GM23338 (cell line): ENCODE measurements at regions not wholly inside any gene's neighbourhood (a gene's known extent, or its start where the extent isn't known, plus 50 kb on each side); places are given as distances from the start of the nearest gene placed in this dataset.

Source experiments
- ATAC-seq: fragments of 200-7000 bp; cut with Tn5 transposase; 3 replicates; pipeline ENCODE4 v1.9.1; 2020
- DNase-seq: peaks from one replicate; pipeline ENCODE4 v3.0.0-alpha.2; 2015; ENCODE audit warnings: low spot score
- H2AFZ ChIP-seq: fragments of 200-600 bp; sonication (generic); 2 replicates; pipeline ENCODE4 v1.8.0; 2016; ENCODE audit warnings: antibody characterized with exemption, mild to moderate bottlenecking, moderate library complexity
- H3F3A ChIP-seq: fragments of 200-600 bp; sonication (generic); replicated peaks from 2 replicates; pipeline ENCODE4 v1.8.0; 2017; ENCODE audit warnings: antibody characterized with exemption, mixed run types, low read depth
- H3K27ac ChIP-seq: fragments of 200-600 bp; sonication (generic); 2 replicates; pipeline ENCODE4 v1.6.1; 2016; ENCODE audit warnings: low read depth
- H3K27me3 ChIP-seq: fragments of 200-600 bp; sonication (generic); 2 replicates; pipeline ENCODE4 v1.8.0; 2016; ENCODE audit warnings: mild to moderate bottlenecking, mixed run types, moderate library complexity; ENCODE audit not compliant: insufficient read depth
- H3K36me3 ChIP-seq: fragments of 200-600 bp; sonication (generic); 2 replicates; pipeline ENCODE4 v1.8.0; 2016; ENCODE audit warnings: mild to moderate bottlenecking; ENCODE audit not compliant: insufficient read depth
- H3K4me1 ChIP-seq: fragments of 200-600 bp; sonication (generic); 2 replicates; pipeline ENCODE4 v1.8.0; 2016; ENCODE audit warnings: mild to moderate bottlenecking, moderate library complexity; ENCODE audit not compliant: insufficient read depth
- H3K4me2 ChIP-seq: fragments of 200-600 bp; sonication (generic); 2 replicates; pipeline ENCODE4 v1.7.1; 2017; ENCODE audit warnings: mixed run types
- H3K4me3 ChIP-seq: fragments of 200-600 bp; sonication (generic); 2 replicates; pipeline ENCODE4 v1.6.1; 2016; ENCODE audit warnings: mixed run types
- H3K79me2 ChIP-seq: fragments of 200-600 bp; sonication (generic); replicated peaks from 2 replicates; pipeline ENCODE4 v1.8.0; 2017; ENCODE audit warnings: mild to moderate bottlenecking; ENCODE audit not compliant: insufficient read depth
- H3K9me2 ChIP-seq: fragments of 200-600 bp; sonication (generic); 2 replicates; pipeline ENCODE4 v1.8.0; 2017; ENCODE audit not compliant: insufficient read depth
- H4K20me1 ChIP-seq: fragments of 200-600 bp; sonication (generic); replicated peaks from 2 replicates; pipeline ENCODE4 v1.8.0; 2017; ENCODE audit warnings: mild to moderate bottlenecking; ENCODE audit not compliant: insufficient read depth
- H3K27ac Mint-ChIP-seq: 2 replicates; pipeline ENCODE4 v1.8.0; 2020; ENCODE audit warnings: inconsistent platforms, mild to moderate bottlenecking, moderate library complexity, mixed read lengths
- H3K27me3 Mint-ChIP-seq: 3 replicates; pipeline ENCODE4 v1.8.0; 2022; ENCODE audit warnings: low read depth, mild to moderate bottlenecking, moderate library complexity, mixed read lengths, inconsistent platforms; ENCODE audit not compliant: insufficient read depth, poor library complexity
- H3K36me3 Mint-ChIP-seq: 3 replicates; pipeline ENCODE4 v1.8.0; 2021; ENCODE audit warnings: low read depth, mild to moderate bottlenecking, inconsistent platforms, moderate library complexity, mixed read lengths
- H3K4me1 Mint-ChIP-seq: 3 replicates; pipeline ENCODE4 v1.8.0; 2020; ENCODE audit warnings: mild to moderate bottlenecking, inconsistent platforms, mixed read lengths
- H3K4me3 Mint-ChIP-seq: 3 replicates; pipeline ENCODE4 v1.8.0; 2021; ENCODE audit warnings: moderate library complexity, mild to moderate bottlenecking, inconsistent platforms, mixed read lengths
- H3K9me3 Mint-ChIP-seq: 3 replicates; pipeline ENCODE4 v1.8.0; 2020; ENCODE audit warnings: moderate library complexity, mild to moderate bottlenecking, inconsistent platforms, mixed read lengths
- CREB1 ChIP-seq: fragments of 250-450 bp; sonication (Bioruptor Pico); IDR thresholded peaks from 2 replicates; pipeline ENCODE4 v1.5.0; 2020; ENCODE audit warnings: low read depth, mild to moderate bottlenecking, moderate library complexity
- EZH2phosphoT487 ChIP-seq: fragments of 200-600 bp; sonication (generic); IDR thresholded peaks from one replicate; pipeline ENCODE4 v1.8.1; 2018; ENCODE audit warnings: antibody characterized with exemption; ENCODE audit not compliant: unreplicated experiment
- NANOG ChIP-seq: IDR thresholded peaks from 2 replicates; pipeline ENCODE4 v1.6.1; 2016; ENCODE audit warnings: antibody characterized with exemption, borderline replicate concordance
- STAT1 ChIP-seq: IDR thresholded peaks from one replicate; pipeline ENCODE4 v1.6.1; 2016; ENCODE audit warnings: antibody characterized with exemption; ENCODE audit not compliant: unreplicated experiment
- ZNF114 ChIP-seq: fragments of 250-450 bp; sonication (Bioruptor Pico); IDR thresholded peaks from 2 replicates; pipeline ENCODE4 v1.5.0; 2020; ENCODE audit warnings: mild to moderate bottlenecking, moderate library complexity
- TF ChIP-seq, protein P1 (sequence below), 2 experiments: fragments of 200-600 bp in 1 of 2; sonication (generic) in 1 of 2; conservative IDR thresholded peaks; 2 replicates each; pipeline versions ENCODE4 v1.5.1 to v1.6.1; 2016 to 2017; ENCODE audit warnings: antibody characterized with exemption in 2 of 2, low read depth in 2 of 2, mild to moderate bottlenecking in 2 of 2, moderate library complexity in 1 of 2
- TF ChIP-seq, protein P2 (sequence below): IDR thresholded peaks from one replicate; pipeline ENCODE4 v1.6.1; 2018; ENCODE audit warnings: antibody characterized with exemption; ENCODE audit not compliant: unreplicated experiment

DNA sequence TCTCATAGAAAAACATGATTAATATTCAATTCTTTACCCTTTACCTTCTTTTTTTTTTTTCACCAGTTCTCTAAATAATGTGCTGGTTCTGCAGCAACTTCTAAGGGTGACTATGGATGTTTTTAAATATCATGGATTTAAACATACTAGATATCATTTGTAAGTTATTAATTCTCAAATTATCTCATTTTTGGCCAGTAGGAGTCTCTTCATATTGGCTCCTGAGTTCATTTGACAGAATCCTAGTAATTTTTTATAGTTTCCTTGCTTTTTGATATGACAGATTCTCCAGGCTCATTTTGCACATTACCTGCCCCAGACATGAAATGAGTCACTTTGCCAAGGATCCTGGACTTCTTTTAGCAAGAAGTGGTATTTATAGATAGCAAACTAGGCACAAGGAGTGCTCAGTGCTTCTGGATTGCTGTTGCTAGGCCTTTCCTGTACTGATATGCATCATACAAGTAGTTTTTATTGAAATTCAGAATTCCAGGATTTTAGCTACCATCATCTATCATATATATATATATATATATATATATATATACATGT, 201.3 kb upstream of the IL12B start:
- Mint-ChIP-seq H3K4me1 (no peaks in the 10 kb centered on the region), H3K27me3 (no peaks in the 10 kb centered on the region), H3K4me3 (no peak overlapping the region), H3K27ac (no peak overlapping the region), H3K9me3 (peaks cover 6% of the 10 kb centered on the region; the same call in 2 of the 3 replicates), H3K36me3 (no peaks in the 10 kb centered on the region)
- Histone ChIP-seq H3K27ac (no peak overlapping the region), H3F3A (no peaks in the 10 kb centered on the region), H2AFZ (no peak overlapping the region), H3K79me2 (no peaks in the 10 kb centered on the region), H3K4me2 (no peak overlapping the region), H3K4me3 (no peak overlapping the region), H3K36me3 (no peaks in the 10 kb centered on the region), H4K20me1 (no peaks in the 10 kb centered on the region), H3K4me1 (no peaks in the 10 kb centered on the region), H3K27me3 (no peaks in the 10 kb centered on the region), H3K9me2 (peaks cover 10% of the 10 kb centered on the region)
- TF ChIP-seq EZH2phosphoT487: no peak
- TF ChIP-seq, protein P1, sequence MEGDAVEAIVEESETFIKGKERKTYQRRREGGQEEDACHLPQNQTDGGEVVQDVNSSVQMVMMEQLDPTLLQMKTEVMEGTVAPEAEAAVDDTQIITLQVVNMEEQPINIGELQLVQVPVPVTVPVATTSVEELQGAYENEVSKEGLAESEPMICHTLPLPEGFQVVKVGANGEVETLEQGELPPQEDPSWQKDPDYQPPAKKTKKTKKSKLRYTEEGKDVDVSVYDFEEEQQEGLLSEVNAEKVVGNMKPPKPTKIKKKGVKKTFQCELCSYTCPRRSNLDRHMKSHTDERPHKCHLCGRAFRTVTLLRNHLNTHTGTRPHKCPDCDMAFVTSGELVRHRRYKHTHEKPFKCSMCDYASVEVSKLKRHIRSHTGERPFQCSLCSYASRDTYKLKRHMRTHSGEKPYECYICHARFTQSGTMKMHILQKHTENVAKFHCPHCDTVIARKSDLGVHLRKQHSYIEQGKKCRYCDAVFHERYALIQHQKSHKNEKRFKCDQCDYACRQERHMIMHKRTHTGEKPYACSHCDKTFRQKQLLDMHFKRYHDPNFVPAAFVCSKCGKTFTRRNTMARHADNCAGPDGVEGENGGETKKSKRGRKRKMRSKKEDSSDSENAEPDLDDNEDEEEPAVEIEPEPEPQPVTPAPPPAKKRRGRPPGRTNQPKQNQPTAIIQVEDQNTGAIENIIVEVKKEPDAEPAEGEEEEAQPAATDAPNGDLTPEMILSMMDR (conservative IDR thresholded peaks at IDR 0.05; ENCODE audit: low read depth in 2 of 2): 0 out of 4 replicates have a peak, but pooled peaks of 1 of the 2 experiments have one; percentile 12
- ATAC-seq (no peak), DNase-seq (no peak)

DNA sequence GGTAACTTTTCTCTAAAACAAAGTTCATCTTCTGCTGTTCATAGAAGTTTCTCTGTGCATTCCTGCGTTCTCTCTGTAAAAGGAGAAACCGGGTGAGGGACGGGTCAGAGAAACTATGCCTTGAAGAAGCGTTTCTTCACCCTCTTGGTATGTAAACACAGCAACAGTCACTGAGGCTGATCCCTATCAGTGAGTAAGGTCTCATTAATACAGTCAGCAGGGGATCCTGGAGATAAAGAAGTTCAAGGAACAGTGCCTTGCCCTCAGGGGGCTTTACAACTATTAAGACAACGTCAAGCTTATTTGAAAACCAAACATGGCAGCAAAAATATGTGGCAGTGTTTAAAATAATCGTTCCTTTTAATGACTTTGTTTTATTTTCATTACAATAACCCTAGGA, 202.9 kb upstream of the IL12B start:
- no peak overlapping the region for H3K27ac Mint-ChIP-seq
- H4K20me1 ChIP-seq: no peaks in the 10 kb centered on the region
- H3K27me3 ChIP-seq: no peaks in the 10 kb centered on the region
- ATAC-seq: no peak
- no peak overlapping the region for H2AFZ ChIP-seq
- no peak for DNase-seq
- no peak overlapping the region for H3K4me3 Mint-ChIP-seq
- peaks cover 6% of the 10 kb centered on the region; the same call in 2 of the 3 replicates for H3K9me3 Mint-ChIP-seq
- no peaks in the 10 kb centered on the region for H3K4me1 Mint-ChIP-seq
- H3K27me3 Mint-ChIP-seq: peaks cover 3% of the 10 kb centered on the region
- no peaks in the 10 kb centered on the region for H3F3A ChIP-seq
- no peak overlapping the region for H3K4me3 ChIP-seq
- H3K36me3 ChIP-seq: no peaks in the 10 kb centered on the region
- H3K79me2 ChIP-seq: no peaks in the 10 kb centered on the region
- H3K36me3 Mint-ChIP-seq: no peaks in the 10 kb centered on the region
- no peaks in the 10 kb centered on the region for H3K4me1 ChIP-seq
- H3K9me2 ChIP-seq: peaks cover 10% of the 10 kb centered on the region
- no peak overlapping the region for H3K27ac ChIP-seq
- no peak overlapping the region for H3K4me2 ChIP-seq
- TF ChIP-seq, protein P1 (conservative IDR thresholded peaks at IDR 0.05; ENCODE audit: low read depth in 2 of 2): no peak
- TF ChIP-seq CREB1 (CRISPR knock-in tag): no peak
- no peak for TF ChIP-seq NANOG
- no peak for TF ChIP-seq EZH2phosphoT487
- TF ChIP-seq STAT1: no peak
- TF ChIP-seq, protein P2, sequence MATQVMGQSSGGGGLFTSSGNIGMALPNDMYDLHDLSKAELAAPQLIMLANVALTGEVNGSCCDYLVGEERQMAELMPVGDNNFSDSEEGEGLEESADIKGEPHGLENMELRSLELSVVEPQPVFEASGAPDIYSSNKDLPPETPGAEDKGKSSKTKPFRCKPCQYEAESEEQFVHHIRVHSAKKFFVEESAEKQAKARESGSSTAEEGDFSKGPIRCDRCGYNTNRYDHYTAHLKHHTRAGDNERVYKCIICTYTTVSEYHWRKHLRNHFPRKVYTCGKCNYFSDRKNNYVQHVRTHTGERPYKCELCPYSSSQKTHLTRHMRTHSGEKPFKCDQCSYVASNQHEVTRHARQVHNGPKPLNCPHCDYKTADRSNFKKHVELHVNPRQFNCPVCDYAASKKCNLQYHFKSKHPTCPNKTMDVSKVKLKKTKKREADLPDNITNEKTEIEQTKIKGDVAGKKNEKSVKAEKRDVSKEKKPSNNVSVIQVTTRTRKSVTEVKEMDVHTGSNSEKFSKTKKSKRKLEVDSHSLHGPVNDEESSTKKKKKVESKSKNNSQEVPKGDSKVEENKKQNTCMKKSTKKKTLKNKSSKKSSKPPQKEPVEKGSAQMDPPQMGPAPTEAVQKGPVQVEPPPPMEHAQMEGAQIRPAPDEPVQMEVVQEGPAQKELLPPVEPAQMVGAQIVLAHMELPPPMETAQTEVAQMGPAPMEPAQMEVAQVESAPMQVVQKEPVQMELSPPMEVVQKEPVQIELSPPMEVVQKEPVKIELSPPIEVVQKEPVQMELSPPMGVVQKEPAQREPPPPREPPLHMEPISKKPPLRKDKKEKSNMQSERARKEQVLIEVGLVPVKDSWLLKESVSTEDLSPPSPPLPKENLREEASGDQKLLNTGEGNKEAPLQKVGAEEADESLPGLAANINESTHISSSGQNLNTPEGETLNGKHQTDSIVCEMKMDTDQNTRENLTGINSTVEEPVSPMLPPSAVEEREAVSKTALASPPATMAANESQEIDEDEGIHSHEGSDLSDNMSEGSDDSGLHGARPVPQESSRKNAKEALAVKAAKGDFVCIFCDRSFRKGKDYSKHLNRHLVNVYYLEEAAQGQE: no peak
- no peak for TF ChIP-seq ZNF114 (CRISPR knock-in tag)
